Upper lobe of left lung (tissue), 6 donors: ENCODE measurements at regions not wholly inside any gene's neighbourhood (a gene's known extent, or its start where the extent isn't known, plus 50 kb on each side); places are given as distances from the start of the nearest gene placed in this dataset.

Experiments used
- ATAC-seq, 2 donors: fragments of 200-7000 bp; cut with Tn5 transposase; one replicate each; pipeline ENCODE4 v1.9.1; 2022; ENCODE audit warnings: mild to moderate bottlenecking in 2 of 2, moderate library complexity in 2 of 2; ENCODE audit not compliant: low FRiP score in 2 of 2
- DNase-seq, 2 donors: peaks; one replicate each; pipeline ENCODE4 v3.0.0-alpha.2; 2019 to 2020
- H3K27ac ChIP-seq, 4 donors: fragments of 200-600 bp; sonication (generic); one replicate each; pipeline ENCODE4 v1.5.1; 2016 to 2019
- H3K27me3 ChIP-seq, 4 donors: fragments of 200-600 bp; sonication (generic); one replicate each; pipeline ENCODE4 v1.5.1; 2017 to 2019
- H3K36me3 ChIP-seq, 4 donors: fragments of 200-600 bp; sonication (generic); one replicate each; pipeline ENCODE4 v1.5.1; 2016 to 2019
- H3K4me1 ChIP-seq, 4 donors: fragments of 200-600 bp; sonication (generic); one replicate each; pipeline ENCODE4 v1.5.1; 2018 to 2019
- H3K4me3 ChIP-seq, 4 donors: fragments of 200-600 bp; sonication (generic); one replicate each; pipeline ENCODE4 v1.5.1; 2017 to 2019; ENCODE audit warnings: mild to moderate bottlenecking in 2 of 4, moderate library complexity in 1 of 4
- H3K9me3 ChIP-seq, 4 donors: fragments of 200-600 bp; sonication (generic); one replicate each; pipeline ENCODE4 v1.5.1; 2018 to 2019
- CTCF ChIP-seq, 6 experiments: fragments of 450-650 bp in 4 of 6; fragments of 200-600 bp in 2 of 6; sonication (generic) in 2 of 6; IDR thresholded peaks; one replicate each; pipeline ENCODE4 v1.5.1; 2016 to 2019; ENCODE audit warnings: antibody characterized with exemption in 6 of 6
- EP300 ChIP-seq, 4 donors: sonication (generic); formaldehyde crosslinking; IDR thresholded peaks; one replicate each; pipeline ENCODE4 v1.5.1; 2017; ENCODE audit warnings: antibody characterized with exemption in 4 of 4, control low read depth in 2 of 4
- POLR2A ChIP-seq, 4 donors: fragments of 450-650 bp; IDR thresholded peaks; one replicate each; pipeline ENCODE4 v1.5.1; 2016 to 2017; ENCODE audit warnings: antibody characterized with exemption in 4 of 4, mild to moderate bottlenecking in 2 of 4
- POLR2AphosphoS5 ChIP-seq, 2 donors: sonication (generic); formaldehyde crosslinking; IDR thresholded peaks; one replicate each; pipeline ENCODE4 v1.5.1; 2017; ENCODE audit warnings: antibody characterized with exemption in 2 of 2
- WGBS, 2 donors: methylation state at CpG; one replicate each; pipeline ENCODE4 v1.1.5; 2017 to 2018; 5-methylcytosine and 5-hydroxymethylcytosine counted together
- donor health status: DM: no; HTN: no; CAD: no; lungs with moderate emphysema.
- donor health status: DM: no; HTN: yes; CAD: no; lungs with severe emphysema.

- Histone ChIP-seq H3K9me3 (no peaks in the 10 kb centered on the region), H3K27me3 (no peaks in the 10 kb centered on the region), H3K27ac (no peak overlapping the region), H3K4me3 (no peak overlapping the region), H3K4me1 (no peaks in the 10 kb centered on the region), H3K36me3 (no peaks in the 10 kb centered on the region)
- 84 to 97% methylated on average over 4 of the region's 4 CpGs for WGBS, 2 donors
- TF ChIP-seq EP300 (IDR thresholded peaks at IDR 0.05): no peak
- no peak for TF ChIP-seq POLR2AphosphoS5 (IDR thresholded peaks at IDR 0.05)
- no peak for TF ChIP-seq POLR2A (IDR thresholded peaks at IDR 0.05)
- no peak for TF ChIP-seq CTCF (IDR thresholded peaks at IDR 0.05)
- no peak for DNase-seq
- no peak for ATAC-seq
These were observed 209.1 kb downstream of the SNX19 start for GRCh38 chr11:130707217-130707616.

- Histone ChIP-seq H3K4me1 (no peaks in the 10 kb centered on the region), H3K4me3 (no peak overlapping the region), H3K27me3 (no peaks in the 10 kb centered on the region), H3K36me3 (no peaks in the 10 kb centered on the region), H3K27ac (no peak overlapping the region), H3K9me3 (no peaks in the 10 kb centered on the region)
- no peak for TF ChIP-seq CTCF (IDR thresholded peaks at IDR 0.05)
- TF ChIP-seq POLR2AphosphoS5 (IDR thresholded peaks at IDR 0.05): no peak
- 77 to 82% methylated on average over 5 of the region's 5 CpGs for WGBS, 2 donors
- DNase-seq (peak in 1 of 2 donors; percentile 14), ATAC-seq (no peak)
These were observed 206.7 kb downstream of the SNX19 start for GRCh38 chr11:130709531-130709930.

DNA sequence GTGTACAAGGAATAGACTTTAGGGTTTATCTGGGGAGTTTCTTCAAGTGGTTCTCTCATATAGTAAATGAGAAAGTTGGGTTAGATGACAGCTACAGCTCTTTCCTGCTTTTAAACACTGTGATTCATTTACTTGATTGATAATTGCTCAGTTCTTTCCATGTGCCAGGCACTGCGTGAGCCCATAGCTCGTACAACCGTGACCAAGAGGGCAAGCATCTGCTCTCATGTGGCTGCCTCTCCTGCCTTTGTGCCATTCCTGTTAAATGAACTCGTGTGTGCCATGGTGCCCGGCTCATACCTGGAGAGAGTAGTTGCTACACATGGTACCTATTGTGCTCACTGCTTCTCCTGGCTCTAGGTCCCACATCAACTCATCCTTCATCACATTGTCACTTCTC is 206.3 kb downstream of the SNX19 start:
- TF ChIP-seq CTCF (IDR thresholded peaks at IDR 0.05): no peak
- TF ChIP-seq EP300 (IDR thresholded peaks at IDR 0.05): no peak
- TF ChIP-seq POLR2AphosphoS5 (IDR thresholded peaks at IDR 0.05): no peak
- TF ChIP-seq POLR2A (IDR thresholded peaks at IDR 0.05): no peak
- no peak for DNase-seq
- WGBS, 2 donors: 77 to 91% methylated on average over 5 of the region's 5 CpGs
- Histone ChIP-seq H3K4me3 (no peak overlapping the region), H3K36me3 (no peaks in the 10 kb centered on the region), H3K27me3 (no peaks in the 10 kb centered on the region), H3K27ac (no peak overlapping the region), H3K9me3 (no peaks in the 10 kb centered on the region), H3K4me1 (no peaks in the 10 kb centered on the region)
- no peak for ATAC-seq

GRCh38 chr11:130710497-130711012 is 205.7 kb downstream of the SNX19 start:
- 57 to 75% methylated on average over 13 of the region's 13 CpGs for WGBS, 2 donors
- no peaks in the 10 kb centered on the region for H3K27me3 ChIP-seq
- TF ChIP-seq CTCF (IDR thresholded peaks at IDR 0.05): no peak
- peak in 1 of 2 donors; percentile 35 for TF ChIP-seq POLR2AphosphoS5 (IDR thresholded peaks at IDR 0.05)
- no peak for TF ChIP-seq EP300 (IDR thresholded peaks at IDR 0.05)
- TF ChIP-seq POLR2A (IDR thresholded peaks at IDR 0.05): no peak
- no peaks in the 10 kb centered on the region for H3K36me3 ChIP-seq
- no peaks in the 10 kb centered on the region for H3K9me3 ChIP-seq
- no peak overlapping the region for H3K27ac ChIP-seq
- no peak overlapping the region for H3K4me3 ChIP-seq
- ATAC-seq (no peak), DNase-seq (no peak)
- no peaks in the 10 kb centered on the region for H3K4me1 ChIP-seq

GRCh38 chr11:130711193-130711592 is 205.1 kb downstream of the SNX19 start:
- 69 to 73% methylated on average over 6 of the region's 6 CpGs for WGBS, 2 donors
- no peaks in the 10 kb centered on the region for H3K4me1 ChIP-seq
- H3K9me3 ChIP-seq: no peaks in the 10 kb centered on the region
- no peaks in the 10 kb centered on the region for H3K36me3 ChIP-seq
- H3K4me3 ChIP-seq: no peak overlapping the region
- TF ChIP-seq POLR2AphosphoS5 (IDR thresholded peaks at IDR 0.05) (no peak), POLR2A (IDR thresholded peaks at IDR 0.05) (no peak), CTCF (IDR thresholded peaks at IDR 0.05) (no peak), EP300 (IDR thresholded peaks at IDR 0.05) (no peak)
- ATAC-seq: no peak
- H3K27ac ChIP-seq: no peak overlapping the region
- no peaks in the 10 kb centered on the region for H3K27me3 ChIP-seq
- DNase-seq: no peak
